ENCODE measurements at regions not wholly inside any gene's neighbourhood (a gene's known extent, or its start where the extent isn't known, plus 50 kb on each side); places are given as distances from the start of the nearest gene placed in this dataset.
"Not testable (repeated sequence)": the region's sequence is repeated elsewhere in the genome, so short reads cannot be mapped to it uniquely, and the experiment has no call there.

DNA sequence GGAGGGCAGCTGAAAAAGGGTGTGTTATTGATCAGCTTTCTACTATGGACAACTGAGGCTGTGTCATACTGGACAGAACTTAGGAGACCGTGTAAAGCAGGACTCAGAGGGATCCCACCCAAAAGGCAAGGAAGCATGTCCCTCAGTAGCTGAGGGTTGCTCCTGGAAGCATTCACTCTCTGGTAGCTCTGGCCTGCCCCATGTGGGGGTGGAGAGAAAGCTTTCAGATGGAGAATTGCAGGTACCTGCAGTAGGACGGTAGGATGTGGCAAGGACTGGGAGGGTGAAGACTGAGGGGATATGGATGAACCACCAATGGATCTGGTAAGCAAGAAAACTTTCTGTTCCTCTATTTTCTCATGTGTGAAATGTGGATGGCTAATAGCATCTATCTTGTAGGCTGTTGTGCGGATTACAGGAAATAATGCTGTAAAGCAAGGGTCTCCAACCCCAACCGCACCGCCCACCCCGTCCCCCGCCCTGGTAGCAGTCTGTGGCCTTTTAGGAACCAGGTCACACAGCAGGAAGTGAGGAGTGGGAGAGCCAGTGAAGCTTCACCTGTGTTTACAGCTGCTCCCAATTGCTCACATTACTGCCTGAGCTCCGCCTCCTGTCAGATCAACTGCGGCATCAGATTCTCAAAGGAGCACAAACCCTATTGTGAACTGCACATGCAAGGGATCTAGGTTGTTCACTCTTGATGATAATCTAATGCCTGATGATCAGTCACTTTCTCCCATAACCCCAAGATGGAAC is 157.7 kb upstream of the PROK2 start:
- Mint-ChIP-seq H3K27ac (no peak overlapping the region), H3K4me3 (no peak overlapping the region), H3K9me3 (no peaks in the 10 kb centered on the region), H3K4me1 (peaks cover 16% of the 10 kb centered on the region), H3K27me3 (ENCODE audit: insufficient read depth) (peaks cover 87% of the 10 kb centered on the region), H3K36me3 (ENCODE audit: low read depth) (no peaks in the 10 kb centered on the region)
- no peak overlapping the region for H3K27ac ChIP-seq (ENCODE audit: low read depth, low read length)
- H3K4me3 ChIP-seq (ENCODE audit: low read length), result no peak overlapping the region
- peaks cover 7% of the 10 kb centered on the region for H3K4me1 ChIP-seq (ENCODE audit: control insufficient read depth, insufficient read depth, low read length)
- DNase-seq, result peak; percentile 65
- TF ChIP-seq, protein P1, sequence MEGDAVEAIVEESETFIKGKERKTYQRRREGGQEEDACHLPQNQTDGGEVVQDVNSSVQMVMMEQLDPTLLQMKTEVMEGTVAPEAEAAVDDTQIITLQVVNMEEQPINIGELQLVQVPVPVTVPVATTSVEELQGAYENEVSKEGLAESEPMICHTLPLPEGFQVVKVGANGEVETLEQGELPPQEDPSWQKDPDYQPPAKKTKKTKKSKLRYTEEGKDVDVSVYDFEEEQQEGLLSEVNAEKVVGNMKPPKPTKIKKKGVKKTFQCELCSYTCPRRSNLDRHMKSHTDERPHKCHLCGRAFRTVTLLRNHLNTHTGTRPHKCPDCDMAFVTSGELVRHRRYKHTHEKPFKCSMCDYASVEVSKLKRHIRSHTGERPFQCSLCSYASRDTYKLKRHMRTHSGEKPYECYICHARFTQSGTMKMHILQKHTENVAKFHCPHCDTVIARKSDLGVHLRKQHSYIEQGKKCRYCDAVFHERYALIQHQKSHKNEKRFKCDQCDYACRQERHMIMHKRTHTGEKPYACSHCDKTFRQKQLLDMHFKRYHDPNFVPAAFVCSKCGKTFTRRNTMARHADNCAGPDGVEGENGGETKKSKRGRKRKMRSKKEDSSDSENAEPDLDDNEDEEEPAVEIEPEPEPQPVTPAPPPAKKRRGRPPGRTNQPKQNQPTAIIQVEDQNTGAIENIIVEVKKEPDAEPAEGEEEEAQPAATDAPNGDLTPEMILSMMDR (conservative IDR thresholded peaks at IDR 0.05), result peak; percentile 66
- no peak overlapping the region for H3K9ac ChIP-seq (ENCODE audit: extremely low read depth, low read length, poor library complexity, severe bottlenecking)
- peaks cover 47% of the 10 kb centered on the region for H3K27me3 ChIP-seq (ENCODE audit: control insufficient read depth, insufficient read depth, low read length, poor library complexity, severe bottlenecking)
- no peaks in the 10 kb centered on the region for H3K36me3 ChIP-seq (ENCODE audit: control insufficient read depth, insufficient read depth, low read length)
- H3K9me3 ChIP-seq (ENCODE audit: control insufficient read depth, low read length), result no peaks in the 10 kb centered on the region
- WGBS, 2 experiments (ENCODE audit: insufficient coverage in 1 of 2, insufficient read length in 1 of 2), result 89 to 93% methylated on average over 7 to 9 of the region's 9 CpGs

DNA sequence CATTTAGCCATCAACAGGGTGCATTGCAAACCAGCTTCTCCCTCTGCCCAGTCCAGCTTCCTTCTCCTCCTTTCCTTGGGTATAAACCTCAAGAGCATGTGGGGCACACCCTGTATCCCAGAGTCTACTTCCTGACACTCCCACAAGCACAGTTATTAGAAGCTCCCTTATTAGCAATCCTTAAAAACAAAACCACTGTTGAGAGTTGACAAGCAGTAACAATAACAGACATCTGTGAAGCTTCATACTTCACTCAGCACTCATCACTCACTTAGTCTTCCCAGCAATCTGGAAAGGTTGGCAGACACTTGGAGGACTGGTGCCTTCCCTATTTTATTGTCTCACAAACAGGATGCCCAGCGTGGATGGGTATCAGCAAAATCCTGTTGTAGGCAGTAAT is 155.5 kb upstream of the PROK2 start:
- H3K4me1 ChIP-seq (ENCODE audit: control insufficient read depth, insufficient read depth, low read length), result peaks cover 7% of the 10 kb centered on the region
- Mint-ChIP-seq H3K9me3 (no peaks in the 10 kb centered on the region), H3K27ac (no peak overlapping the region), H3K27me3 (ENCODE audit: insufficient read depth) (peaks cover 85% of the 10 kb centered on the region), H3K36me3 (ENCODE audit: low read depth) (no peaks in the 10 kb centered on the region), H3K4me3 (no peak overlapping the region), H3K4me1 (peaks cover 16% of the 10 kb centered on the region)
- DNase-seq, result no peak
- TF ChIP-seq, protein P1 (conservative IDR thresholded peaks at IDR 0.05), result no peak
- no peaks in the 10 kb centered on the region for H3K36me3 ChIP-seq (ENCODE audit: control insufficient read depth, insufficient read depth, low read length)
- H3K4me3 ChIP-seq (ENCODE audit: low read length), result no peak overlapping the region
- H3K27ac ChIP-seq (ENCODE audit: low read depth, low read length), result no peak overlapping the region
- peaks cover 27% of the 10 kb centered on the region for H3K27me3 ChIP-seq (ENCODE audit: control insufficient read depth, insufficient read depth, low read length, poor library complexity, severe bottlenecking)
- no peaks in the 10 kb centered on the region for H3K9me3 ChIP-seq (ENCODE audit: control insufficient read depth, low read length)
- WGBS, 2 experiments (ENCODE audit: insufficient coverage in 1 of 2, insufficient read length in 1 of 2), result 86 to 92% methylated on average over 1 of the region's 1 CpG
- H3K9ac ChIP-seq (ENCODE audit: extremely low read depth, low read length, poor library complexity, severe bottlenecking), result no peak overlapping the region

DNA sequence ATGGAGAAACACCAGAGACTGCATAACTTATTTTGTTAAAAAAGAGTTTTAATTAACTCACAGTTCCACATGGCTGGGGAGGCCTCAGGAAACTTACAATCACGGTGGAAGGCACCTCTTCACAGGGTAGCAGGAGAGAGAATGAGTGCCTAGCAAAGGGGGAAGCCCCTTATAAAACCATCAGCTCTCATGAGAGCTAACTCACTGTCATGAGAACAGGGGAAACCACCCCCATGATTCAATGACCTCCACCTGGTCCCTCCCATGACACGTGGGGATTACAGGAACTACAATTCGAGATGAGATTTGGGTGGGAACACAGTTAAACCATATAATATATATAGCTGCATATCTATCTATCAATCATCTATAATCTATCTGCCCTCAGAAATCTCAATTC is 153.1 kb upstream of the PROK2 start:
- H3K4me1 ChIP-seq (ENCODE audit: control insufficient read depth, insufficient read depth, low read length); H3K27ac ChIP-seq (ENCODE audit: low read depth, low read length); H3K4me3 ChIP-seq (ENCODE audit: low read length); H3K9ac ChIP-seq (ENCODE audit: extremely low read depth, low read length, poor library complexity, severe bottlenecking); H3K4me1 Mint-ChIP-seq; H3K4me3 Mint-ChIP-seq; H3K36me3 Mint-ChIP-seq (ENCODE audit: low read depth); H3K36me3 ChIP-seq (ENCODE audit: control insufficient read depth, insufficient read depth, low read length); H3K9me3 Mint-ChIP-seq; DNase-seq; H3K27ac Mint-ChIP-seq: not testable (repeated sequence)
- H3K9me3 ChIP-seq (ENCODE audit: control insufficient read depth, low read length), result peaks cover 11% of the 10 kb centered on the region
- peaks cover 26% of the 10 kb centered on the region for H3K27me3 ChIP-seq (ENCODE audit: control insufficient read depth, insufficient read depth, low read length, poor library complexity, severe bottlenecking)
- 80 to 100% methylated on average over 1 to 2 of the region's 3 CpGs for WGBS, 2 experiments (ENCODE audit: insufficient coverage in 1 of 2, insufficient read length in 1 of 2)
- peaks cover 87% of the 10 kb centered on the region for H3K27me3 Mint-ChIP-seq (ENCODE audit: insufficient read depth)
